Heart left ventricle (tissue), 13 donors: ENCODE measurements at regions not wholly inside any gene's neighbourhood (a gene's known extent, or its start where the extent isn't known, plus 50 kb on each side); places are given as distances from the start of the nearest gene placed in this dataset.

ENCODE experiments used
- CTCF ChIP-seq, 12 donors: fragments of 200-600 bp; sonication (generic) in 4 of 12; IDR thresholded peaks; one replicate each; pipeline versions ENCODE4 v1.5.0 to v1.8.0; 2018 to 2022; ENCODE audit warnings: antibody characterized with exemption in 12 of 12, mild to moderate bottlenecking in 5 of 12
- POLR2A ChIP-seq, 2 donors: fragments of 450-650 bp; IDR thresholded peaks; one replicate each; pipeline ENCODE4 v1.6.1; 2017; ENCODE audit warnings: antibody characterized with exemption in 2 of 2, mild to moderate bottlenecking in 2 of 2, moderate library complexity in 2 of 2
- donor health status: ischemic (EF 13 %, LVEDD 7.1; RV severe dilation, severe dysfunction).
- donor health status: DM: no; HTN: yes; CAD: no.
- donor health status: DM: no; HTN: no; CAD: no.
- donor health status: ischemic (EF 25% LVEDD 6.9; RV normal size, moderate dysfunction).
- donor health status: ischemic (EF 25% LVEDD 5.7; RV mildly dilated, moderate dysfunction).
- donor health status: ischemic (EF 35%, LVEDD 5.7; RV mildly dilated, moderate dysfunction).
- donor health status: nonischemic (EF 11% LVEDD 7.7; RV severe dilation, severe dysfunction).
- donor health status: DM: yes; HTN: yes; CAD: no.
- donor health status: PGD.
- donor health status: ischemic (EF 29% LVEDD 5.4; RV normal size, mild dysfunction).
- donor health status: nonischemic (EF 23%, LVEDD 6.1; RV moderate dilation, normal function).

- TF ChIP-seq CTCF (IDR thresholded peaks at IDR 0.05) (no peak), POLR2A (IDR thresholded peaks at IDR 0.05) (no peak)
These were observed 190.1 kb upstream of the AGAP1 start for GRCh38 chr2:235303499-235304291.
